Neural cell (in vitro differentiated cells): ENCODE measurements at regions not wholly inside any gene's neighbourhood (a gene's known extent, or its start where the extent isn't known, plus 50 kb on each side); places are given as distances from the start of the nearest gene placed in this dataset.

ENCODE experiments used
- H2AFZ ChIP-seq: fragments of 200-600, 300-800 bp; sonication (generic), shearing (Covaris generic); 2 replicates; pipeline ENCODE4 v1.6.0; 2014; ENCODE audit warnings: low read depth, mild to moderate bottlenecking, antibody characterized with exemption, low read length, moderate library complexity
- H3F3A ChIP-seq: fragments of 200-600 bp; shearing (Covaris generic); 2 replicates; pipeline ENCODE4 v1.6.1; 2016; ENCODE audit warnings: mild to moderate bottlenecking, moderate library complexity, mixed read lengths, antibody characterized with exemption, low read length; ENCODE audit not compliant: insufficient read depth, poor library complexity, severe bottlenecking
- H3K27ac ChIP-seq: fragments of 200-600, 300-800 bp; sonication (generic), shearing (Covaris generic); 2 replicates; pipeline ENCODE4 v1.5.1; 2014; ENCODE audit warnings: mild to moderate bottlenecking, low read length, moderate library complexity
- H3K27me3 ChIP-seq: fragments of 300-800, 200-600 bp; sonication (generic), shearing (Covaris generic); 2 replicates; pipeline ENCODE4 v1.6.0; 2014; ENCODE audit warnings: mild to moderate bottlenecking, low read depth, low read length, moderate library complexity; ENCODE audit not compliant: insufficient read depth
- H3K36me3 ChIP-seq: fragments of 300-800, 200-600 bp; sonication (generic), shearing (Covaris generic); 2 replicates; pipeline ENCODE4 v1.5.1; 2014; ENCODE audit warnings: mild to moderate bottlenecking, antibody characterized with exemption, low read length, moderate library complexity; ENCODE audit not compliant: insufficient read depth
- H3K4me2 ChIP-seq: fragments of 300-800, 200-600 bp; sonication (generic), shearing (Covaris generic); 2 replicates; pipeline ENCODE4 v1.6.0; 2014; ENCODE audit warnings: mild to moderate bottlenecking, low read length
- H3K4me3 ChIP-seq: fragments of 300-800, 200-600 bp; sonication (generic), shearing (Covaris generic); 2 replicates; pipeline ENCODE4 v1.5.1; 2014; ENCODE audit warnings: mild to moderate bottlenecking, low read length, moderate library complexity
- H3K79me2 ChIP-seq: fragments of 200-600 bp; shearing (Covaris generic); replicated peaks from 2 replicates; pipeline ENCODE4 v1.6.0; 2014; ENCODE audit warnings: mild to moderate bottlenecking, low read length, moderate library complexity; ENCODE audit not compliant: insufficient read depth
- H3K9ac ChIP-seq: fragments of 300-800, 200-600 bp; sonication (generic), shearing (Covaris generic); 2 replicates; pipeline ENCODE4 v1.6.1; 2016; ENCODE audit warnings: mild to moderate bottlenecking, low read length, mixed read lengths
- H3K9me2 ChIP-seq: fragments of 200-600 bp; shearing (Covaris generic); 2 replicates; pipeline ENCODE4 v1.6.1; 2016; ENCODE audit warnings: mild to moderate bottlenecking, low read length, mixed read lengths; ENCODE audit not compliant: insufficient read depth
- H3K9me3 ChIP-seq: fragments of 200-600, 300-800 bp; sonication (generic), shearing (Covaris generic); 2 replicates; pipeline ENCODE4 v1.6.1; 2016; ENCODE audit warnings: mild to moderate bottlenecking, mixed run types, low read length, moderate library complexity, mixed read lengths
- H4K20me1 ChIP-seq: fragments of 200-600 bp; shearing (Covaris generic); 2 replicates; pipeline ENCODE4 v1.6.1; 2016; ENCODE audit warnings: mild to moderate bottlenecking, mixed run types; ENCODE audit not compliant: insufficient read depth
- EP300 ChIP-seq: fragments of 450-650 bp; conservative IDR thresholded peaks from 2 replicates; pipeline ENCODE4 v1.6.1; 2014; ENCODE audit warnings: antibody characterized with exemption, mild to moderate bottlenecking, moderate library complexity; ENCODE audit not compliant: poor library complexity, severe bottlenecking
- EZH2 ChIP-seq: fragments of 200-600, 300-800 bp; shearing (Covaris generic), sonication (generic); IDR thresholded peaks from 2 replicates; pipeline ENCODE4 v1.6.1; 2014; ENCODE audit warnings: antibody characterized with exemption, low read length, borderline replicate concordance, mild to moderate bottlenecking; ENCODE audit not compliant: insufficient read depth, poor library complexity, severe bottlenecking
- MXI1 ChIP-seq: fragments of 450-650 bp; conservative IDR thresholded peaks from 2 replicates; pipeline ENCODE4 v1.6.1; 2014; ENCODE audit warnings: antibody characterized with exemption, mild to moderate bottlenecking; ENCODE audit not compliant: poor library complexity, severe bottlenecking
- POLR2AphosphoS5 ChIP-seq: IDR thresholded peaks from 2 replicates; pipeline ENCODE4 v1.6.1; 2012
- RAD21 ChIP-seq: fragments of 450-650 bp; conservative IDR thresholded peaks from 2 replicates; pipeline ENCODE4 v1.6.1; 2014; ENCODE audit warnings: antibody characterized with exemption, mild to moderate bottlenecking, moderate library complexity
- SMC3 ChIP-seq: fragments of 450-650 bp; conservative IDR thresholded peaks from 2 replicates; pipeline ENCODE4 v1.6.1; 2014; ENCODE audit warnings: antibody characterized with exemption, mild to moderate bottlenecking, moderate library complexity; ENCODE audit not compliant: poor library complexity
- TAF1 ChIP-seq: IDR thresholded peaks from 2 replicates; pipeline ENCODE4 v1.6.1; 2012; ENCODE audit warnings: low read depth
- TF ChIP-seq, protein P1 (sequence below): fragments of 450-650 bp; IDR thresholded peaks from 2 replicates; pipeline ENCODE4 v1.5.1; 2014; ENCODE audit warnings: antibody characterized with exemption, mild to moderate bottlenecking, moderate library complexity; ENCODE audit not compliant: poor library complexity, severe bottlenecking
- TF ChIP-seq, protein P2 (sequence below): IDR thresholded peaks from 2 replicates; pipeline ENCODE4 v1.6.1; 2012; ENCODE audit warnings: borderline replicate concordance

DNA sequence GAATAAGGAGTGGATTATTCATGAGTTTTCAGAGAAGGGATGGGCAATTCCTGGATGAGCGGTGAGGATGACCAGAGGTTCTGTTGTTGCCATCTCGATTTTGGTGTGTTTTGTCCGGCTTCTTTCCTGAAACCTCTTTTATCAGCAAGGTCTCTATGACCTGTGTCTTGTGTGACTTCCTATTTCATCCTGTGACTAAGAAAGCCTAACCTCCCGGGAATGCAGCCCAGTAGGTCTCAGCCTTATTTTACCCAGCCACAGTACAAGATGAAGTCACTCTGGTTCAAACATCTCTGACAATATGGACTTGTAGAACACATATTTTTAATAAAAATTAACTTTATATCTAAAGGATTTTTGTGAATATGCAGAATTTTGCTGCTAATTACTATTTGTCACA lies 716.4 kb downstream of the FSCB start:
- H2AFZ ChIP-seq, result no peak overlapping the region
- H3K4me2 ChIP-seq, result no peak overlapping the region
- no peaks in the 10 kb centered on the region for H3K79me2 ChIP-seq
- H3K9ac ChIP-seq, result no peak overlapping the region
- no peak overlapping the region for H3K4me3 ChIP-seq
- no peaks in the 10 kb centered on the region for H3K27me3 ChIP-seq
- TF ChIP-seq EP300 (no peak), TAF1 (no peak), RAD21 (no peak), MXI1 (no peak), EZH2 (no peak), POLR2AphosphoS5 (no peak), SMC3 (no peak)
- TF ChIP-seq, protein P1, sequence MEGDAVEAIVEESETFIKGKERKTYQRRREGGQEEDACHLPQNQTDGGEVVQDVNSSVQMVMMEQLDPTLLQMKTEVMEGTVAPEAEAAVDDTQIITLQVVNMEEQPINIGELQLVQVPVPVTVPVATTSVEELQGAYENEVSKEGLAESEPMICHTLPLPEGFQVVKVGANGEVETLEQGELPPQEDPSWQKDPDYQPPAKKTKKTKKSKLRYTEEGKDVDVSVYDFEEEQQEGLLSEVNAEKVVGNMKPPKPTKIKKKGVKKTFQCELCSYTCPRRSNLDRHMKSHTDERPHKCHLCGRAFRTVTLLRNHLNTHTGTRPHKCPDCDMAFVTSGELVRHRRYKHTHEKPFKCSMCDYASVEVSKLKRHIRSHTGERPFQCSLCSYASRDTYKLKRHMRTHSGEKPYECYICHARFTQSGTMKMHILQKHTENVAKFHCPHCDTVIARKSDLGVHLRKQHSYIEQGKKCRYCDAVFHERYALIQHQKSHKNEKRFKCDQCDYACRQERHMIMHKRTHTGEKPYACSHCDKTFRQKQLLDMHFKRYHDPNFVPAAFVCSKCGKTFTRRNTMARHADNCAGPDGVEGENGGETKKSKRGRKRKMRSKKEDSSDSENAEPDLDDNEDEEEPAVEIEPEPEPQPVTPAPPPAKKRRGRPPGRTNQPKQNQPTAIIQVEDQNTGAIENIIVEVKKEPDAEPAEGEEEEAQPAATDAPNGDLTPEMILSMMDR, result no peak
- TF ChIP-seq, protein P2, sequence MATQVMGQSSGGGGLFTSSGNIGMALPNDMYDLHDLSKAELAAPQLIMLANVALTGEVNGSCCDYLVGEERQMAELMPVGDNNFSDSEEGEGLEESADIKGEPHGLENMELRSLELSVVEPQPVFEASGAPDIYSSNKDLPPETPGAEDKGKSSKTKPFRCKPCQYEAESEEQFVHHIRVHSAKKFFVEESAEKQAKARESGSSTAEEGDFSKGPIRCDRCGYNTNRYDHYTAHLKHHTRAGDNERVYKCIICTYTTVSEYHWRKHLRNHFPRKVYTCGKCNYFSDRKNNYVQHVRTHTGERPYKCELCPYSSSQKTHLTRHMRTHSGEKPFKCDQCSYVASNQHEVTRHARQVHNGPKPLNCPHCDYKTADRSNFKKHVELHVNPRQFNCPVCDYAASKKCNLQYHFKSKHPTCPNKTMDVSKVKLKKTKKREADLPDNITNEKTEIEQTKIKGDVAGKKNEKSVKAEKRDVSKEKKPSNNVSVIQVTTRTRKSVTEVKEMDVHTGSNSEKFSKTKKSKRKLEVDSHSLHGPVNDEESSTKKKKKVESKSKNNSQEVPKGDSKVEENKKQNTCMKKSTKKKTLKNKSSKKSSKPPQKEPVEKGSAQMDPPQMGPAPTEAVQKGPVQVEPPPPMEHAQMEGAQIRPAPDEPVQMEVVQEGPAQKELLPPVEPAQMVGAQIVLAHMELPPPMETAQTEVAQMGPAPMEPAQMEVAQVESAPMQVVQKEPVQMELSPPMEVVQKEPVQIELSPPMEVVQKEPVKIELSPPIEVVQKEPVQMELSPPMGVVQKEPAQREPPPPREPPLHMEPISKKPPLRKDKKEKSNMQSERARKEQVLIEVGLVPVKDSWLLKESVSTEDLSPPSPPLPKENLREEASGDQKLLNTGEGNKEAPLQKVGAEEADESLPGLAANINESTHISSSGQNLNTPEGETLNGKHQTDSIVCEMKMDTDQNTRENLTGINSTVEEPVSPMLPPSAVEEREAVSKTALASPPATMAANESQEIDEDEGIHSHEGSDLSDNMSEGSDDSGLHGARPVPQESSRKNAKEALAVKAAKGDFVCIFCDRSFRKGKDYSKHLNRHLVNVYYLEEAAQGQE, result no peak
- H3K36me3 ChIP-seq, result no peaks in the 10 kb centered on the region
- no peaks in the 10 kb centered on the region for H4K20me1 ChIP-seq
- no peaks in the 10 kb centered on the region for H3K9me2 ChIP-seq
- H3K9me3 ChIP-seq, result no peaks in the 10 kb centered on the region
- H3K27ac ChIP-seq, result no peak overlapping the region
- H3F3A ChIP-seq, result no peaks in the 10 kb centered on the region

DNA sequence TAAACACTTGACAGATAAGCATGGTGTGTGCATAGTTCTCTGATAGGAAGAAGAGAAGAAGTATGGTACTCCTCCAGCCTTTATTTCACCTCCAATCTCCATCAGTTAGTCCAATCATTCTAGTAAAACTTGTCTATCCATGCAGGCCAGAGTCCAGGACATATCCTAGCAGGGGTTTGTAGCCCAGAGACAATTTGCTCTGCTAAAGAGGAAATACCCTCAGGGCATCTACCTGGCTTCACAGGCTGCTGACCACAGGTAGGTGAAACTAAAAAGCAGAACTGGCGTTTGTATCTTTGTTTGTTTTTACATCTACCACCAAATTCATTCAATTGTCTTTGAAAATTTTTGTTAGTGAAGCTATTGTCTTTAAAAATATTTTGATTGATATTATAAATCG lies 717.6 kb downstream of the FSCB start:
- Histone ChIP-seq H3K36me3 (no peaks in the 10 kb centered on the region), H4K20me1 (no peaks in the 10 kb centered on the region), H3K9me3 (no peaks in the 10 kb centered on the region), H3K9ac (no peak overlapping the region), H3K27me3 (no peaks in the 10 kb centered on the region), H3K27ac (no peak overlapping the region), H3K79me2 (no peaks in the 10 kb centered on the region), H3K4me2 (no peak overlapping the region), H3K9me2 (no peaks in the 10 kb centered on the region), H3F3A (no peaks in the 10 kb centered on the region), H2AFZ (no peak overlapping the region), H3K4me3 (no peak overlapping the region)
- TF ChIP-seq, protein P2, result no peak
